ENCODE measurements at regions not wholly inside any gene's neighbourhood (a gene's known extent, or its start where the extent isn't known, plus 50 kb on each side); places are given as distances from the start of the nearest gene placed in this dataset.

GRCh38 chr6:71460933-71461332, 172.3 kb downstream of the OGFRL1 start:
- TF ChIP-seq, protein P1, sequence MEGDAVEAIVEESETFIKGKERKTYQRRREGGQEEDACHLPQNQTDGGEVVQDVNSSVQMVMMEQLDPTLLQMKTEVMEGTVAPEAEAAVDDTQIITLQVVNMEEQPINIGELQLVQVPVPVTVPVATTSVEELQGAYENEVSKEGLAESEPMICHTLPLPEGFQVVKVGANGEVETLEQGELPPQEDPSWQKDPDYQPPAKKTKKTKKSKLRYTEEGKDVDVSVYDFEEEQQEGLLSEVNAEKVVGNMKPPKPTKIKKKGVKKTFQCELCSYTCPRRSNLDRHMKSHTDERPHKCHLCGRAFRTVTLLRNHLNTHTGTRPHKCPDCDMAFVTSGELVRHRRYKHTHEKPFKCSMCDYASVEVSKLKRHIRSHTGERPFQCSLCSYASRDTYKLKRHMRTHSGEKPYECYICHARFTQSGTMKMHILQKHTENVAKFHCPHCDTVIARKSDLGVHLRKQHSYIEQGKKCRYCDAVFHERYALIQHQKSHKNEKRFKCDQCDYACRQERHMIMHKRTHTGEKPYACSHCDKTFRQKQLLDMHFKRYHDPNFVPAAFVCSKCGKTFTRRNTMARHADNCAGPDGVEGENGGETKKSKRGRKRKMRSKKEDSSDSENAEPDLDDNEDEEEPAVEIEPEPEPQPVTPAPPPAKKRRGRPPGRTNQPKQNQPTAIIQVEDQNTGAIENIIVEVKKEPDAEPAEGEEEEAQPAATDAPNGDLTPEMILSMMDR (conservative IDR thresholded peaks at IDR 0.05; ENCODE audit: low read length) = no peak
- no peak for TF ChIP-seq EZH2phosphoT487 (IDR thresholded peaks at IDR 0.05; ENCODE audit: borderline replicate concordance)

Data from Loucy (cell line).